WTC11 (cell line): ENCODE measurements at regions not wholly inside any gene's neighbourhood (a gene's known extent, or its start where the extent isn't known, plus 50 kb on each side); places are given as distances from the start of the nearest gene placed in this dataset.

Experiments used
- ATAC-seq: fragments of 200-7000 bp; cut with Tn5 transposase; 2 replicates; pipeline ENCODE4 v1.10.0; 2021; ENCODE audit warnings: mild to moderate bottlenecking, moderate library complexity
- CTCF ChIA-PET: fragments of 300-600 bp; sonication (Branson Sonifier 250); formaldehyde crosslinking; loops from one replicate; lab custom pipeline; 2021; ENCODE audit warnings: antibody characterized with exemption; lab: Charles Lee
- POLR2A ChIA-PET: fragments of 350-600 bp; sonication (Branson Sonifier 250); formaldehyde crosslinking; loops from one replicate; lab custom pipeline; 2021; ENCODE audit warnings: antibody characterized with exemption; lab: Charles Lee
- DNase-seq: peaks from one replicate; pipeline ENCODE4 v3.0.0; 2021; ENCODE audit warnings: low spot score
- H3K27ac Mint-ChIP-seq: 2 replicates; pipeline ENCODE4 v1.8.0; 2021; ENCODE audit warnings: mixed read lengths
- H3K27me3 Mint-ChIP-seq: 2 replicates; pipeline ENCODE4 v1.8.0; 2021; ENCODE audit warnings: low read depth, mild to moderate bottlenecking, moderate library complexity, mixed read lengths
- H3K36me3 Mint-ChIP-seq: 2 replicates; pipeline ENCODE4 v1.8.0; 2021; ENCODE audit warnings: mixed read lengths
- H3K4me1 Mint-ChIP-seq: 2 replicates; pipeline ENCODE4 v1.8.0; 2022; ENCODE audit warnings: mixed read lengths
- H3K4me3 Mint-ChIP-seq: 2 replicates; pipeline ENCODE4 v1.8.0; 2021; ENCODE audit warnings: mild to moderate bottlenecking, moderate library complexity, mixed read lengths
- H3K9me3 Mint-ChIP-seq: 2 replicates; pipeline ENCODE4 v1.8.0; 2021; ENCODE audit warnings: mixed read lengths
- AR ChIP-seq: fragments of 250-450 bp; sonication (Bioruptor Pico); IDR thresholded peaks from 2 replicates; pipeline ENCODE4 v1.9.0; 2021; ENCODE audit warnings: mild to moderate bottlenecking
- CREM ChIP-seq: sonication (generic); formaldehyde crosslinking; IDR thresholded peaks from 2 replicates; pipeline ENCODE4 v1.8.1; 2022; ENCODE audit warnings: mild to moderate bottlenecking, missing genetic modification reagents, moderate library complexity
- EMX1 ChIP-seq: fragments of 250-450 bp; sonication (Bioruptor Pico); IDR thresholded peaks from 2 replicates; pipeline ENCODE4 v1.8.0; 2021; ENCODE audit warnings: mild to moderate bottlenecking
- ESRRA ChIP-seq: sonication (generic); formaldehyde crosslinking; IDR thresholded peaks from 2 replicates; pipeline ENCODE4 v1.8.1; 2022; ENCODE audit warnings: mild to moderate bottlenecking, missing genetic modification reagents, borderline replicate concordance
- FOXP4 ChIP-seq: sonication (generic); formaldehyde crosslinking; IDR thresholded peaks from 2 replicates; pipeline ENCODE4 v1.8.0; 2022; ENCODE audit warnings: mild to moderate bottlenecking, missing genetic modification reagents
- GABPB1 ChIP-seq: sonication (generic); formaldehyde crosslinking; IDR thresholded peaks from 2 replicates; pipeline ENCODE4 v1.8.1; 2023; ENCODE audit warnings: mild to moderate bottlenecking, missing genetic modification reagents
- HMGA2 ChIP-seq: fragments of 250-450 bp; sonication (Bioruptor Pico); IDR thresholded peaks from 2 replicates; pipeline ENCODE4 v1.4.0; 2021; ENCODE audit warnings: mild to moderate bottlenecking, moderate library complexity
- OVOL2 ChIP-seq: fragments of 250-450 bp; sonication (Bioruptor Pico); IDR thresholded peaks from 2 replicates; pipeline ENCODE4 v1.9.0; 2021; ENCODE audit warnings: mild to moderate bottlenecking, borderline replicate concordance
- RELA ChIP-seq: sonication (generic); formaldehyde crosslinking; IDR thresholded peaks from 2 replicates; pipeline ENCODE4 v1.8.1; 2022; ENCODE audit warnings: missing genetic modification reagents, mild to moderate bottlenecking, borderline replicate concordance
- STAT6 ChIP-seq: sonication (generic); formaldehyde crosslinking; conservative IDR thresholded peaks from 2 replicates; pipeline ENCODE4 v1.8.1; 2023; ENCODE audit warnings: mild to moderate bottlenecking, low read depth, missing genetic modification reagents, moderate library complexity
- ZMAT4 ChIP-seq: fragments of 250-450 bp; sonication (Bioruptor Pico); IDR thresholded peaks from 2 replicates; pipeline ENCODE4 v1.9.0; 2021; ENCODE audit warnings: mild to moderate bottlenecking
- ZNF317 ChIP-seq: sonication (generic); formaldehyde crosslinking; IDR thresholded peaks from 2 replicates; pipeline ENCODE4 v1.8.1; 2023; ENCODE audit warnings: low read depth, mild to moderate bottlenecking, moderate library complexity, missing genetic modification reagents, borderline replicate concordance
- ZNF396 ChIP-seq: fragments of 250-450 bp; sonication (Bioruptor Pico); IDR thresholded peaks from 2 replicates; pipeline ENCODE4 v1.8.0; 2021; ENCODE audit warnings: mild to moderate bottlenecking, moderate library complexity, borderline replicate concordance
- ZNF416 ChIP-seq: fragments of 250-450 bp; sonication (Bioruptor Pico); IDR thresholded peaks from 2 replicates; pipeline ENCODE4 v1.9.0; 2021; ENCODE audit warnings: mild to moderate bottlenecking, inconsistent platforms
- TF ChIP-seq, protein P1 (sequence below): sonication (generic); formaldehyde crosslinking; IDR thresholded peaks from 2 replicates; pipeline ENCODE4 v1.8.0; 2023; ENCODE audit warnings: missing genetic modification reagents, mild to moderate bottlenecking, borderline replicate concordance
- TF ChIP-seq, protein P2 (sequence below): sonication (generic); formaldehyde crosslinking; IDR thresholded peaks from 2 replicates; pipeline ENCODE4 v1.8.1; 2023; ENCODE audit warnings: mild to moderate bottlenecking, missing genetic modification reagents
- TF ChIP-seq, protein P3 (sequence below): fragments of 250-450 bp; sonication (Bioruptor Pico); IDR thresholded peaks from 2 replicates; pipeline ENCODE4 v1.8.0; 2021; ENCODE audit warnings: mild to moderate bottlenecking
- TF ChIP-seq, protein P4 (sequence below): fragments of 200-600 bp; IDR thresholded peaks from 2 replicates; pipeline ENCODE4 v1.8.0; 2022; ENCODE audit warnings: antibody characterized with exemption

DNA sequence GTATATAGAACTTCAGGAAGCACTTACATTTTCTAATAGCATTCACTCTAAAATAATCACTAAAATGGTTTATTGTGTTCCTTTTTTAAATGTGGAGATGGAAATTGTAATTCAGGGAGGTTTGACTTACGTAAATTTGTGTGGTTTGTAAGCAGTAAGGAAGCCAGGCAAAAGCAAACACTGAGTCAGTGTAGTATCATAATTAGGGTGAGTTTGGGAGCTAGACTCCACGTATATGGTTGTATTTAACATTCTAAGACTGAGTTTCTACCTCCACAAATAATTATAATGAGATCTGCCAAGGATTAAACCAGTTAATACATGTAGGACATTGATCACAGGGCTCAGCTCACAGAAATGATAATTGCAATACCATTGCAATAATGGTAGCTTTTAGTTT lies 425.5 kb downstream of the CBLN4 start:
- Mint-ChIP-seq H3K27ac (no peak overlapping the region), H3K36me3 (peaks cover 65% of the 10 kb centered on the region), H3K4me3 (no peak overlapping the region), H3K27me3 (peaks cover 2% of the 10 kb centered on the region; the same call in 1 of the 2 replicates), H3K4me1 (no peaks in the 10 kb centered on the region), H3K9me3 (peaks cover 81% of the 10 kb centered on the region)
- POLR2A ChIA-PET: no interaction called here
- TF ChIP-seq, protein P1, sequence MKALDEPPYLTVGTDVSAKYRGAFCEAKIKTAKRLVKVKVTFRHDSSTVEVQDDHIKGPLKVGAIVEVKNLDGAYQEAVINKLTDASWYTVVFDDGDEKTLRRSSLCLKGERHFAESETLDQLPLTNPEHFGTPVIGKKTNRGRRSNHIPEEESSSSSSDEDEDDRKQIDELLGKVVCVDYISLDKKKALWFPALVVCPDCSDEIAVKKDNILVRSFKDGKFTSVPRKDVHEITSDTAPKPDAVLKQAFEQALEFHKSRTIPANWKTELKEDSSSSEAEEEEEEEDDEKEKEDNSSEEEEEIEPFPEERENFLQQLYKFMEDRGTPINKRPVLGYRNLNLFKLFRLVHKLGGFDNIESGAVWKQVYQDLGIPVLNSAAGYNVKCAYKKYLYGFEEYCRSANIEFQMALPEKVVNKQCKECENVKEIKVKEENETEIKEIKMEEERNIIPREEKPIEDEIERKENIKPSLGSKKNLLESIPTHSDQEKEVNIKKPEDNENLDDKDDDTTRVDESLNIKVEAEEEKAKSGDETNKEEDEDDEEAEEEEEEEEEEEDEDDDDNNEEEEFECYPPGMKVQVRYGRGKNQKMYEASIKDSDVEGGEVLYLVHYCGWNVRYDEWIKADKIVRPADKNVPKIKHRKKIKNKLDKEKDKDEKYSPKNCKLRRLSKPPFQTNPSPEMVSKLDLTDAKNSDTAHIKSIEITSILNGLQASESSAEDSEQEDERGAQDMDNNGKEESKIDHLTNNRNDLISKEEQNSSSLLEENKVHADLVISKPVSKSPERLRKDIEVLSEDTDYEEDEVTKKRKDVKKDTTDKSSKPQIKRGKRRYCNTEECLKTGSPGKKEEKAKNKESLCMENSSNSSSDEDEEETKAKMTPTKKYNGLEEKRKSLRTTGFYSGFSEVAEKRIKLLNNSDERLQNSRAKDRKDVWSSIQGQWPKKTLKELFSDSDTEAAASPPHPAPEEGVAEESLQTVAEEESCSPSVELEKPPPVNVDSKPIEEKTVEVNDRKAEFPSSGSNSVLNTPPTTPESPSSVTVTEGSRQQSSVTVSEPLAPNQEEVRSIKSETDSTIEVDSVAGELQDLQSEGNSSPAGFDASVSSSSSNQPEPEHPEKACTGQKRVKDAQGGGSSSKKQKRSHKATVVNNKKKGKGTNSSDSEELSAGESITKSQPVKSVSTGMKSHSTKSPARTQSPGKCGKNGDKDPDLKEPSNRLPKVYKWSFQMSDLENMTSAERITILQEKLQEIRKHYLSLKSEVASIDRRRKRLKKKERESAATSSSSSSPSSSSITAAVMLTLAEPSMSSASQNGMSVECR: no peak
- TF ChIP-seq HMGA2 (CRISPR knock-in tag) (no peak), STAT6 (CRISPR knock-in tag) (no peak), ZNF317 (no peak), ZNF416 (CRISPR knock-in tag) (no peak), ESRRA (CRISPR knock-in tag) (no peak), FOXP4 (no peak), OVOL2 (CRISPR knock-in tag) (no peak), RELA (CRISPR knock-in tag) (no peak), EMX1 (CRISPR knock-in tag) (no peak), AR (no peak), GABPB1 (CRISPR knock-in tag) (no peak), ZMAT4 (no peak), CREM (CRISPR knock-in tag) (no peak), ZNF396 (CRISPR knock-in tag) (no peak)
- TF ChIP-seq, protein P2, sequence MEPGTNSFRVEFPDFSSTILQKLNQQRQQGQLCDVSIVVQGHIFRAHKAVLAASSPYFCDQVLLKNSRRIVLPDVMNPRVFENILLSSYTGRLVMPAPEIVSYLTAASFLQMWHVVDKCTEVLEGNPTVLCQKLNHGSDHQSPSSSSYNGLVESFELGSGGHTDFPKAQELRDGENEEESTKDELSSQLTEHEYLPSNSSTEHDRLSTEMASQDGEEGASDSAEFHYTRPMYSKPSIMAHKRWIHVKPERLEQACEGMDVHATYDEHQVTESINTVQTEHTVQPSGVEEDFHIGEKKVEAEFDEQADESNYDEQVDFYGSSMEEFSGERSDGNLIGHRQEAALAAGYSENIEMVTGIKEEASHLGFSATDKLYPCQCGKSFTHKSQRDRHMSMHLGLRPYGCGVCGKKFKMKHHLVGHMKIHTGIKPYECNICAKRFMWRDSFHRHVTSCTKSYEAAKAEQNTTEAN (CRISPR knock-in tag): no peak
- TF ChIP-seq, protein P3, sequence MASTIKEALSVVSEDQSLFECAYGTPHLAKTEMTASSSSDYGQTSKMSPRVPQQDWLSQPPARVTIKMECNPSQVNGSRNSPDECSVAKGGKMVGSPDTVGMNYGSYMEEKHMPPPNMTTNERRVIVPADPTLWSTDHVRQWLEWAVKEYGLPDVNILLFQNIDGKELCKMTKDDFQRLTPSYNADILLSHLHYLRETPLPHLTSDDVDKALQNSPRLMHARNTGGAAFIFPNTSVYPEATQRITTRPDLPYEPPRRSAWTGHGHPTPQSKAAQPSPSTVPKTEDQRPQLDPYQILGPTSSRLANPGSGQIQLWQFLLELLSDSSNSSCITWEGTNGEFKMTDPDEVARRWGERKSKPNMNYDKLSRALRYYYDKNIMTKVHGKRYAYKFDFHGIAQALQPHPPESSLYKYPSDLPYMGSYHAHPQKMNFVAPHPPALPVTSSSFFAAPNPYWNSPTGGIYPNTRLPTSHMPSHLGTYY (CRISPR knock-in tag): no peak
- TF ChIP-seq, protein P4, sequence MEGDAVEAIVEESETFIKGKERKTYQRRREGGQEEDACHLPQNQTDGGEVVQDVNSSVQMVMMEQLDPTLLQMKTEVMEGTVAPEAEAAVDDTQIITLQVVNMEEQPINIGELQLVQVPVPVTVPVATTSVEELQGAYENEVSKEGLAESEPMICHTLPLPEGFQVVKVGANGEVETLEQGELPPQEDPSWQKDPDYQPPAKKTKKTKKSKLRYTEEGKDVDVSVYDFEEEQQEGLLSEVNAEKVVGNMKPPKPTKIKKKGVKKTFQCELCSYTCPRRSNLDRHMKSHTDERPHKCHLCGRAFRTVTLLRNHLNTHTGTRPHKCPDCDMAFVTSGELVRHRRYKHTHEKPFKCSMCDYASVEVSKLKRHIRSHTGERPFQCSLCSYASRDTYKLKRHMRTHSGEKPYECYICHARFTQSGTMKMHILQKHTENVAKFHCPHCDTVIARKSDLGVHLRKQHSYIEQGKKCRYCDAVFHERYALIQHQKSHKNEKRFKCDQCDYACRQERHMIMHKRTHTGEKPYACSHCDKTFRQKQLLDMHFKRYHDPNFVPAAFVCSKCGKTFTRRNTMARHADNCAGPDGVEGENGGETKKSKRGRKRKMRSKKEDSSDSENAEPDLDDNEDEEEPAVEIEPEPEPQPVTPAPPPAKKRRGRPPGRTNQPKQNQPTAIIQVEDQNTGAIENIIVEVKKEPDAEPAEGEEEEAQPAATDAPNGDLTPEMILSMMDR: no peak
- ATAC-seq (no peak), DNase-seq (no peak)
- CTCF ChIA-PET: no interaction called here
